Activated CD8-positive, alpha-beta memory T cell treated with anti-CD3 and anti-CD28 coated beads, Interleukin-2, amount 50 U/mL, for 48 hours (primary cell): ENCODE measurements at regions not wholly inside any gene's neighbourhood (a gene's known extent, or its start where the extent isn't known, plus 50 kb on each side); places are given as distances from the start of the nearest gene placed in this dataset.
"Not testable (repeated sequence)": the region's sequence is repeated elsewhere in the genome, so short reads cannot be mapped to it uniquely, and the experiment has no call there.

Experiments
- DNase-seq: peaks from one replicate; pipeline ENCODE4 v3.0.0-alpha.2; 2020

GRCh38 chr1:230555814-230556213 lies 86.5 kb upstream of the COG2 start:
- DNase-seq: no peak

- no peak for DNase-seq
These were observed 89.4 kb upstream of the COG2 start for GRCh38 chr1:230552880-230553279.

- DNase-seq: not testable (repeated sequence)
These were observed 91.3 kb upstream of the COG2 start for GRCh38 chr1:230550945-230551344.

- DNase-seq: no peak
These were observed 91.9 kb upstream of the COG2 start for GRCh38 chr1:230550428-230550827.

- DNase-seq: no peak
These were observed 92.7 kb upstream of the COG2 start for GRCh38 chr1:230549625-230550024.

GRCh38 chr1:230548997-230549396 lies 93.3 kb upstream of the COG2 start:
- DNase-seq: no peak

- DNase-seq: no peak
These were observed 93.9 kb upstream of the COG2 start for GRCh38 chr1:230548357-230548756.

GRCh38 chr1:230545181-230545580 lies 97.1 kb upstream of the COG2 start:
- DNase-seq: no peak

GRCh38 chr1:230544758-230545157 lies 97.5 kb upstream of the COG2 start:
- DNase-seq: no peak

- no peak for DNase-seq
These were observed 99.2 kb upstream of the COG2 start for GRCh38 chr1:230543085-230543484.

- no peak for DNase-seq
These were observed 99.6 kb upstream of the COG2 start for GRCh38 chr1:230542681-230543080.

GRCh38 chr1:230542054-230542453 lies 100.2 kb upstream of the COG2 start:
- no peak for DNase-seq

GRCh38 chr1:230541306-230541705 lies 101.0 kb upstream of the COG2 start:
- DNase-seq: no peak

GRCh38 chr1:230540421-230541155 lies 101.7 kb upstream of the COG2 start:
- no peak for DNase-seq

- DNase-seq: no peak
These were observed 104.8 kb upstream of the COG2 start for GRCh38 chr1:230537456-230537855.

GRCh38 chr1:230536641-230537155 lies 105.6 kb upstream of the COG2 start:
- no peak for DNase-seq

- DNase-seq: no peak
These were observed 108.1 kb upstream of the COG2 start for GRCh38 chr1:230534224-230534623.

- no peak for DNase-seq
These were observed 105.0 kb upstream of the PGBD5 start for GRCh38 chr1:230531103-230531502.

GRCh38 chr1:230519246-230519645 lies 93.1 kb upstream of the PGBD5 start:
- no peak for DNase-seq

- DNase-seq: no peak
These were observed 92.4 kb upstream of the PGBD5 start for GRCh38 chr1:230518511-230518910.

- DNase-seq: no peak
These were observed 91.7 kb upstream of the PGBD5 start for GRCh38 chr1:230517786-230518185.

- no peak for DNase-seq
These were observed 91.2 kb upstream of the PGBD5 start for GRCh38 chr1:230517326-230517725.

- no peak for DNase-seq
These were observed 90.8 kb upstream of the PGBD5 start for GRCh38 chr1:230516889-230517288.

GRCh38 chr1:230515451-230516145 lies 89.5 kb upstream of the PGBD5 start:
- DNase-seq: no peak
